ENCODE measurements at regions not wholly inside any gene's neighbourhood (a gene's known extent, or its start where the extent isn't known, plus 50 kb on each side); places are given as distances from the start of the nearest gene placed in this dataset.

GRCh38 chr14:22427771-22428231 lies 161.2 kb downstream of the DAD1 start:
- Histone ChIP-seq H3K79me2 (ENCODE audit: insufficient read depth, low read length) (no peaks in the 10 kb centered on the region), H2AFZ (ENCODE audit: low read depth, low read length, poor library complexity, severe bottlenecking) (no peak overlapping the region), H3K4me3 (replicated peaks in 1 of 2; ENCODE audit: low read depth in 1 of 2, low read length in 2 of 2) (no peak overlapping the region), H3K27ac (ENCODE audit: low read depth, low read length) (no peak overlapping the region), H3K4me1 (ENCODE audit: control insufficient read depth in 1 of 2, insufficient read depth in 2 of 2, low read length in 2 of 2) (peaks cover 5 to 7% of the 10 kb centered on the region in 2 experiments; a peak in 2 of 4 replicates), H3K36me3 (ENCODE audit: control insufficient read depth in 1 of 2, insufficient read depth in 2 of 2, low read length in 2 of 2) (no peaks in the 10 kb centered on the region), H3K9me2 (ENCODE audit: insufficient read depth) (no peaks in the 10 kb centered on the region), H3K9ac (ENCODE audit: low read length) (no peak overlapping the region), H3K4me2 (ENCODE audit: low read length) (no peak overlapping the region), H4K20me1 (ENCODE audit: insufficient read depth) (no peaks in the 10 kb centered on the region), H3K27me3 (ENCODE audit: insufficient read depth, low read length) (peaks cover 81% of the 10 kb centered on the region), H3K9me3 (ENCODE audit: control insufficient read depth in 1 of 2, insufficient read depth in 1 of 2, low read depth in 1 of 2, low read length in 2 of 2) (no peaks in the 10 kb centered on the region)
- intact Hi-C loops (cut with micrococcal nuclease) = no loop called here
- ChIA-PET RAD21 (ENCODE audit: low non-redundant PET in 1 of 2, low total read pairs in 2 of 2, uncharacterized antibody in 2 of 2, unreplicated experiment in 2 of 2) (no interaction called here), POLR2A (no interaction called here), CTCF (no interaction called here)
- no peak for ATAC-seq
- no TSS peak for BruUV-seq (replicated peaks)
- no peak for TF ChIP-seq JUND (IDR thresholded peaks at IDR 0.05)
- TF ChIP-seq SRF (IDR thresholded peaks at IDR 0.05; ENCODE audit: low read depth) = no peak
- no peak for TF ChIP-seq ELF1 (IDR thresholded peaks at IDR 0.05; ENCODE audit: borderline replicate concordance, low read depth)
- no peak for TF ChIP-seq CBX3 (IDR thresholded peaks at IDR 0.05; ENCODE audit: low read depth)
- TF ChIP-seq CEBPB (IDR thresholded peaks at IDR 0.05; ENCODE audit: low read depth) = no peak
- TF ChIP-seq EZH2 (IDR thresholded peaks at IDR 0.05) = no peak
- TF ChIP-seq SP1 (IDR thresholded peaks at IDR 0.05; ENCODE audit: low read depth) = no peak
- TF ChIP-seq POLR2AphosphoS5 (IDR thresholded peaks at IDR 0.05; ENCODE audit: low read depth, low read length) = no peak
- TF ChIP-seq EGR1 (IDR thresholded peaks at IDR 0.05; ENCODE audit: low read depth) = no peak
- no peak for TF ChIP-seq POLR2A (IDR thresholded peaks at IDR 0.05; ENCODE audit: borderline replicate concordance, extremely low read depth, insufficient read depth, insufficient read length)
- no peak for TF ChIP-seq MAX (IDR thresholded peaks at IDR 0.05)
- TF ChIP-seq ATF3 (IDR thresholded peaks at IDR 0.05) = no peak
- no peak for TF ChIP-seq FOSL1 (IDR thresholded peaks at IDR 0.05; ENCODE audit: low read depth)
- no peak for TF ChIP-seq REST (IDR thresholded peaks at IDR 0.05; ENCODE audit: low read depth)
- TF ChIP-seq RAD21 (IDR thresholded peaks at IDR 0.05; ENCODE audit: low read depth) = no peak
- TF ChIP-seq ZNF274 (IDR thresholded peaks at IDR 0.05; ENCODE audit: low read depth, low read length) = no peak
- DNase-seq (ENCODE audit: low read depth, low spot score) = no peak
